ENCODE measurements at regions not wholly inside any gene's neighbourhood (a gene's known extent, or its start where the extent isn't known, plus 50 kb on each side); places are given as distances from the start of the nearest gene placed in this dataset.

- TF ChIP-seq CTCF (IDR thresholded peaks at IDR 0.05; ENCODE audit: borderline replicate concordance, extremely low read depth, low read length, poor library complexity, severe bottlenecking) (no peak), EZH2 (IDR thresholded peaks at IDR 0.05; ENCODE audit: borderline replicate concordance, low read depth, low read length, severe bottlenecking) (no peak)
Observed at GRCh38 chr5:158410976-158411375, 552.0 kb upstream of the CLINT1 start.
